ENCODE measurements at regions not wholly inside any gene's neighbourhood (a gene's known extent, or its start where the extent isn't known, plus 50 kb on each side); places are given as distances from the start of the nearest gene placed in this dataset.

GRCh38 chr21:22827422-22827821 lies 1829.2 kb downstream of the NCAM2 start:
- no peak overlapping the region for H3K27ac ChIP-seq (ENCODE audit: low read depth in 1 of 2, low read length in 1 of 2)
- no peak for TF ChIP-seq CTCF (IDR thresholded peaks at IDR 0.05; ENCODE audit: control extremely low read depth, extremely low read depth)
- no peaks in the 10 kb centered on the region for H3K27me3 ChIP-seq (ENCODE audit: control insufficient read depth in 3 of 3, insufficient read depth in 3 of 3, low read length in 2 of 3)
- H3K9me3 ChIP-seq (ENCODE audit: control insufficient read depth in 4 of 4, insufficient read depth in 3 of 4, low read length in 3 of 4): peaks cover 0 to 6% (median 2%) of the 10 kb centered on the region in 4 donors
- H3K9ac ChIP-seq (ENCODE audit: insufficient read depth in 1 of 2, low read length in 2 of 2): no peak overlapping the region
- no peaks in the 10 kb centered on the region for H3K4me1 ChIP-seq (ENCODE audit: control insufficient read depth in 5 of 5, insufficient read depth in 5 of 5, low read length in 5 of 5)
- H3K36me3 ChIP-seq (ENCODE audit: control insufficient read depth in 4 of 4, insufficient read depth in 4 of 4, low read length in 4 of 4): no peaks in the 10 kb centered on the region
- DNase-seq: no peak
- H3K4me3 ChIP-seq: no peak overlapping the region
- ATAC-seq (ENCODE audit: insufficient read depth, low FRiP score): no peak

- Histone ChIP-seq H3K4me1 (ENCODE audit: control insufficient read depth in 5 of 5, insufficient read depth in 5 of 5, low read length in 5 of 5) (no peaks in the 10 kb centered on the region), H3K27me3 (ENCODE audit: control insufficient read depth in 3 of 3, insufficient read depth in 3 of 3, low read length in 2 of 3) (no peaks in the 10 kb centered on the region), H3K36me3 (ENCODE audit: control insufficient read depth in 4 of 4, insufficient read depth in 4 of 4, low read length in 4 of 4) (no peaks in the 10 kb centered on the region), H3K4me3 (no peak overlapping the region), H3K9ac (ENCODE audit: insufficient read depth in 1 of 2, low read length in 2 of 2) (no peak overlapping the region), H3K9me3 (ENCODE audit: control insufficient read depth in 4 of 4, insufficient read depth in 3 of 4, low read length in 3 of 4) (peaks cover 0 to 7% (median 2%) of the 10 kb centered on the region in 4 donors), H3K27ac (ENCODE audit: low read depth in 1 of 2, low read length in 1 of 2) (no peak overlapping the region)
- no peak for ATAC-seq (ENCODE audit: insufficient read depth, low FRiP score)
- DNase-seq: no peak
- no peak for TF ChIP-seq CTCF (IDR thresholded peaks at IDR 0.05; ENCODE audit: control extremely low read depth, extremely low read depth)
- WGBS, 2 donors: 63 to 74% methylated on average over 3 of the region's 3 CpGs
These were observed 1844.7 kb downstream of the NCAM2 start for GRCh38 chr21:22842875-22843274.

GRCh38 chr21:22855581-22855980 lies 1857.4 kb downstream of the NCAM2 start:
- H3K36me3 ChIP-seq (ENCODE audit: control insufficient read depth in 4 of 4, insufficient read depth in 4 of 4, low read length in 4 of 4): no peaks in the 10 kb centered on the region
- no peak overlapping the region for H3K4me3 ChIP-seq
- H3K4me1 ChIP-seq (ENCODE audit: control insufficient read depth in 5 of 5, insufficient read depth in 5 of 5, low read length in 5 of 5): no peaks in the 10 kb centered on the region
- no peak for DNase-seq
- H3K9me3 ChIP-seq (ENCODE audit: control insufficient read depth in 4 of 4, insufficient read depth in 3 of 4, low read length in 3 of 4): no peaks in the 10 kb centered on the region
- no peak for TF ChIP-seq CTCF (IDR thresholded peaks at IDR 0.05; ENCODE audit: control extremely low read depth, extremely low read depth)
- H3K9ac ChIP-seq (ENCODE audit: insufficient read depth in 1 of 2, low read length in 2 of 2): no peak overlapping the region
- 79 to 89% methylated on average over 1 of the region's 1 CpG for WGBS, 2 donors
- no peak for ATAC-seq (ENCODE audit: insufficient read depth, low FRiP score)
- H3K27ac ChIP-seq (ENCODE audit: low read depth in 1 of 2, low read length in 1 of 2): no peak overlapping the region
- H3K27me3 ChIP-seq (ENCODE audit: control insufficient read depth in 3 of 3, insufficient read depth in 3 of 3, low read length in 2 of 3): no peaks in the 10 kb centered on the region

- H3K27ac ChIP-seq (ENCODE audit: low read depth in 1 of 2, low read length in 1 of 2): no peak overlapping the region
- no peak overlapping the region for H3K9ac ChIP-seq (ENCODE audit: insufficient read depth in 1 of 2, low read length in 2 of 2)
- H3K36me3 ChIP-seq (ENCODE audit: control insufficient read depth in 4 of 4, insufficient read depth in 4 of 4, low read length in 4 of 4): no peaks in the 10 kb centered on the region
- H3K27me3 ChIP-seq (ENCODE audit: control insufficient read depth in 3 of 3, insufficient read depth in 3 of 3, low read length in 2 of 3): no peaks in the 10 kb centered on the region
- ATAC-seq (ENCODE audit: insufficient read depth, low FRiP score) (no peak), DNase-seq (no peak)
- no peaks in the 10 kb centered on the region for H3K9me3 ChIP-seq (ENCODE audit: control insufficient read depth in 4 of 4, insufficient read depth in 3 of 4, low read length in 3 of 4)
- no peak for TF ChIP-seq CTCF (IDR thresholded peaks at IDR 0.05; ENCODE audit: control extremely low read depth, extremely low read depth)
- WGBS, 2 donors: 84 to 93% methylated on average over 4 of the region's 4 CpGs
- H3K4me3 ChIP-seq: no peak overlapping the region
- H3K4me1 ChIP-seq (ENCODE audit: control insufficient read depth in 5 of 5, insufficient read depth in 5 of 5, low read length in 5 of 5): no peaks in the 10 kb centered on the region
These were observed 1873.5 kb downstream of the NCAM2 start for GRCh38 chr21:22871692-22872091.

Data from lung (tissue), 11 donors.